ENCODE measurements at regions not wholly inside any gene's neighbourhood (a gene's known extent, or its start where the extent isn't known, plus 50 kb on each side); places are given as distances from the start of the nearest gene placed in this dataset.

DNA sequence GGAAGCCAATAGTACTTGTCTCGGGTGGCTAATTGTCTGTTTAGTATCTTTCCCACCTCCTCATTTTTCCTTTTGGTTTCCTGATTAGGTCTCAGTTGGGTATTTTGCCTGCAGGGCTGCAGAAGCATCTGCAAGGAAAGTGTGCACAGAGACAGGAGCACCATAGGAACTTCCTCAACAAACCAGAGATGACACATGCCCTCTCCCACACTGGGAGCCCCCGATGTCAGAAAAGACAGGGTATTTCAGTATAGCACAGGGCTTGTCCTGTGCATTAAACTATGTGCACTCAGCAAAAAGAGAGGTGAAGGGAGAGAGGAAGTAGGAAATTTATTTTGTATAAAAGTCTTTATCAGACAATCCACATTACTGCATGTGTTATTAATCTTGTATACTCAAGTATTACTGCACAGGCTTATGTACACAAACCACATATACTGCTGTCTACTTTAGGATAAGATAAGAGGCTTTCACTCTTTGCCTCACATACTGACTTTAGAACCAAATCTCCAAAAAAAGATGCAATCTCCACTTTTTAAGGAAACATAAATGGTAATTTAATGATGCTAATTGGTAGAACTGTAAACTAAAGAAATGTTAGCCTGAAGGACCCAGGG, 501.0 kb downstream of the FOXO1 start:
- TF ChIP-seq, protein P1, sequence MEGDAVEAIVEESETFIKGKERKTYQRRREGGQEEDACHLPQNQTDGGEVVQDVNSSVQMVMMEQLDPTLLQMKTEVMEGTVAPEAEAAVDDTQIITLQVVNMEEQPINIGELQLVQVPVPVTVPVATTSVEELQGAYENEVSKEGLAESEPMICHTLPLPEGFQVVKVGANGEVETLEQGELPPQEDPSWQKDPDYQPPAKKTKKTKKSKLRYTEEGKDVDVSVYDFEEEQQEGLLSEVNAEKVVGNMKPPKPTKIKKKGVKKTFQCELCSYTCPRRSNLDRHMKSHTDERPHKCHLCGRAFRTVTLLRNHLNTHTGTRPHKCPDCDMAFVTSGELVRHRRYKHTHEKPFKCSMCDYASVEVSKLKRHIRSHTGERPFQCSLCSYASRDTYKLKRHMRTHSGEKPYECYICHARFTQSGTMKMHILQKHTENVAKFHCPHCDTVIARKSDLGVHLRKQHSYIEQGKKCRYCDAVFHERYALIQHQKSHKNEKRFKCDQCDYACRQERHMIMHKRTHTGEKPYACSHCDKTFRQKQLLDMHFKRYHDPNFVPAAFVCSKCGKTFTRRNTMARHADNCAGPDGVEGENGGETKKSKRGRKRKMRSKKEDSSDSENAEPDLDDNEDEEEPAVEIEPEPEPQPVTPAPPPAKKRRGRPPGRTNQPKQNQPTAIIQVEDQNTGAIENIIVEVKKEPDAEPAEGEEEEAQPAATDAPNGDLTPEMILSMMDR (IDR thresholded peaks at IDR 0.05): no peak
- no peak for TF ChIP-seq ELF4 (CRISPR knock-in tag; IDR thresholded peaks at IDR 0.05; ENCODE audit: low read depth)
- TF ChIP-seq, protein P2, sequence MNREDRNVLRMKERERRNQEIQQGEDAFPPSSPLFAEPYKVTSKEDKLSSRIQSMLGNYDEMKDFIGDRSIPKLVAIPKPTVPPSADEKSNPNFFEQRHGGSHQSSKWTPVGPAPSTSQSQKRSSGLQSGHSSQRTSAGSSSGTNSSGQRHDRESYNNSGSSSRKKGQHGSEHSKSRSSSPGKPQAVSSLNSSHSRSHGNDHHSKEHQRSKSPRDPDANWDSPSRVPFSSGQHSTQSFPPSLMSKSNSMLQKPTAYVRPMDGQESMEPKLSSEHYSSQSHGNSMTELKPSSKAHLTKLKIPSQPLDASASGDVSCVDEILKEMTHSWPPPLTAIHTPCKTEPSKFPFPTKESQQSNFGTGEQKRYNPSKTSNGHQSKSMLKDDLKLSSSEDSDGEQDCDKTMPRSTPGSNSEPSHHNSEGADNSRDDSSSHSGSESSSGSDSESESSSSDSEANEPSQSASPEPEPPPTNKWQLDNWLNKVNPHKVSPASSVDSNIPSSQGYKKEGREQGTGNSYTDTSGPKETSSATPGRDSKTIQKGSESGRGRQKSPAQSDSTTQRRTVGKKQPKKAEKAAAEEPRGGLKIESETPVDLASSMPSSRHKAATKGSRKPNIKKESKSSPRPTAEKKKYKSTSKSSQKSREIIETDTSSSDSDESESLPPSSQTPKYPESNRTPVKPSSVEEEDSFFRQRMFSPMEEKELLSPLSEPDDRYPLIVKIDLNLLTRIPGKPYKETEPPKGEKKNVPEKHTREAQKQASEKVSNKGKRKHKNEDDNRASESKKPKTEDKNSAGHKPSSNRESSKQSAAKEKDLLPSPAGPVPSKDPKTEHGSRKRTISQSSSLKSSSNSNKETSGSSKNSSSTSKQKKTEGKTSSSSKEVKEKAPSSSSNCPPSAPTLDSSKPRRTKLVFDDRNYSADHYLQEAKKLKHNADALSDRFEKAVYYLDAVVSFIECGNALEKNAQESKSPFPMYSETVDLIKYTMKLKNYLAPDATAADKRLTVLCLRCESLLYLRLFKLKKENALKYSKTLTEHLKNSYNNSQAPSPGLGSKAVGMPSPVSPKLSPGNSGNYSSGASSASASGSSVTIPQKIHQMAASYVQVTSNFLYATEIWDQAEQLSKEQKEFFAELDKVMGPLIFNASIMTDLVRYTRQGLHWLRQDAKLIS (CRISPR knock-in tag; IDR thresholded peaks at IDR 0.05; ENCODE audit: borderline replicate concordance): no peak
- no peak for TF ChIP-seq SP1 (CRISPR knock-in tag; conservative IDR thresholded peaks at IDR 0.05)
- no peak for TF ChIP-seq CREB1 (CRISPR knock-in tag; IDR thresholded peaks at IDR 0.05)
- TF ChIP-seq NFYB (CRISPR knock-in tag; conservative IDR thresholded peaks at IDR 0.05; ENCODE audit: low read depth): no peak
- TF ChIP-seq, protein P3, sequence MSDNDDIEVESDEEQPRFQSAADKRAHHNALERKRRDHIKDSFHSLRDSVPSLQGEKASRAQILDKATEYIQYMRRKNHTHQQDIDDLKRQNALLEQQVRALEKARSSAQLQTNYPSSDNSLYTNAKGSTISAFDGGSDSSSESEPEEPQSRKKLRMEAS (CRISPR knock-in tag; IDR thresholded peaks at IDR 0.05): no peak
- TF ChIP-seq, protein P4, sequence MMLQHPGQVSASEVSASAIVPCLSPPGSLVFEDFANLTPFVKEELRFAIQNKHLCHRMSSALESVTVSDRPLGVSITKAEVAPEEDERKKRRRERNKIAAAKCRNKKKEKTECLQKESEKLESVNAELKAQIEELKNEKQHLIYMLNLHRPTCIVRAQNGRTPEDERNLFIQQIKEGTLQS (CRISPR knock-in tag; conservative IDR thresholded peaks at IDR 0.05): no peak
- TF ChIP-seq NR1H2 (CRISPR knock-in tag; IDR thresholded peaks at IDR 0.05): no peak
- no peak for TF ChIP-seq GABPB1 (CRISPR knock-in tag; IDR thresholded peaks at IDR 0.05)
- no peak for TF ChIP-seq ZNF121 (CRISPR knock-in tag; IDR thresholded peaks at IDR 0.05)
- TF ChIP-seq FOXP1 (CRISPR knock-in tag; IDR thresholded peaks at IDR 0.05; ENCODE audit: borderline replicate concordance): no peak
